ENCODE measurements at regions not wholly inside any gene's neighbourhood (a gene's known extent, or its start where the extent isn't known, plus 50 kb on each side); places are given as distances from the start of the nearest gene placed in this dataset.

- Histone ChIP-seq H3K9ac (ENCODE audit: low read depth in 1 of 3, low read length in 3 of 3) (no peak overlapping the region), H3K9me3 (ENCODE audit: control insufficient read depth in 3 of 3, low read length in 3 of 3) (no peaks in the 10 kb centered on the region), H3K27ac (ENCODE audit: low read depth, low read length) (no peak overlapping the region), H3K36me3 (ENCODE audit: control insufficient read depth in 3 of 3, insufficient read depth in 3 of 3, low read length in 3 of 3) (no peaks in the 10 kb centered on the region), H3K4me1 (ENCODE audit: control insufficient read depth in 3 of 3, insufficient read depth in 3 of 3, low read length in 3 of 3) (no peaks in the 10 kb centered on the region), H3K4me3 (ENCODE audit: low read length in 3 of 3) (no peak overlapping the region), H3K27me3 (ENCODE audit: control insufficient read depth in 3 of 3, insufficient read depth in 3 of 3, low read length in 3 of 3) (no peaks in the 10 kb centered on the region)
Observed at GRCh38 chr14:28565345-28565744, 201.2 kb upstream of the FOXG1 start.

GRCh38 chr14:28570391-28570790, 196.2 kb upstream of the FOXG1 start:
- Histone ChIP-seq H3K36me3 (ENCODE audit: control insufficient read depth in 3 of 3, insufficient read depth in 3 of 3, low read length in 3 of 3) (no peaks in the 10 kb centered on the region), H3K9me3 (ENCODE audit: control insufficient read depth in 3 of 3, low read length in 3 of 3) (peaks cover 0 to 5% (median 2%) of the 10 kb centered on the region in 3 donors)

GRCh38 chr14:28571636-28572035, 195.0 kb upstream of the FOXG1 start:
- H3K36me3 ChIP-seq (ENCODE audit: control insufficient read depth in 3 of 3, insufficient read depth in 3 of 3, low read length in 3 of 3), result no peaks in the 10 kb centered on the region
- H3K27ac ChIP-seq (ENCODE audit: low read depth, low read length), result no peak overlapping the region
- H3K27me3 ChIP-seq (ENCODE audit: control insufficient read depth in 3 of 3, insufficient read depth in 3 of 3, low read length in 3 of 3), result no peaks in the 10 kb centered on the region
- no peak overlapping the region for H3K4me3 ChIP-seq (ENCODE audit: low read length in 3 of 3)
- peaks cover 0 to 5% (median 2%) of the 10 kb centered on the region in 3 donors for H3K9me3 ChIP-seq (ENCODE audit: control insufficient read depth in 3 of 3, low read length in 3 of 3)
- H3K9ac ChIP-seq (ENCODE audit: low read depth in 1 of 3, low read length in 3 of 3), result no peak overlapping the region
- no peaks in the 10 kb centered on the region for H3K4me1 ChIP-seq (ENCODE audit: control insufficient read depth in 3 of 3, insufficient read depth in 3 of 3, low read length in 3 of 3)

More at GRCh38 chr14:28570391-28570790, 196.2 kb upstream of the FOXG1 start:
- Histone ChIP-seq H3K27ac (ENCODE audit: low read depth, low read length) (no peak overlapping the region), H3K4me1 (ENCODE audit: control insufficient read depth in 3 of 3, insufficient read depth in 3 of 3, low read length in 3 of 3) (no peaks in the 10 kb centered on the region), H3K9ac (ENCODE audit: low read depth in 1 of 3, low read length in 3 of 3) (no peak overlapping the region), H3K4me3 (ENCODE audit: low read length in 3 of 3) (no peak overlapping the region), H3K27me3 (ENCODE audit: control insufficient read depth in 3 of 3, insufficient read depth in 3 of 3, low read length in 3 of 3) (no peaks in the 10 kb centered on the region)

- no peaks in the 10 kb centered on the region for H3K27me3 ChIP-seq (ENCODE audit: control insufficient read depth in 3 of 3, insufficient read depth in 3 of 3, low read length in 3 of 3)
- H3K9me3 ChIP-seq (ENCODE audit: control insufficient read depth in 3 of 3, low read length in 3 of 3), result peaks cover 0 to 5% (median 2%) of the 10 kb centered on the region in 3 donors
Observed at GRCh38 chr14:28576523-28576922, 190.1 kb upstream of the FOXG1 start.

GRCh38 chr14:28577187-28577586, 189.4 kb upstream of the FOXG1 start:
- Histone ChIP-seq H3K9ac (ENCODE audit: low read depth in 1 of 3, low read length in 3 of 3) (no peak overlapping the region), H3K36me3 (ENCODE audit: control insufficient read depth in 3 of 3, insufficient read depth in 3 of 3, low read length in 3 of 3) (no peaks in the 10 kb centered on the region), H3K27me3 (ENCODE audit: control insufficient read depth in 3 of 3, insufficient read depth in 3 of 3, low read length in 3 of 3) (no peaks in the 10 kb centered on the region), H3K4me3 (ENCODE audit: low read length in 3 of 3) (no peak overlapping the region), H3K27ac (ENCODE audit: low read depth, low read length) (no peak overlapping the region), H3K4me1 (ENCODE audit: control insufficient read depth in 3 of 3, insufficient read depth in 3 of 3, low read length in 3 of 3) (no peaks in the 10 kb centered on the region), H3K9me3 (ENCODE audit: control insufficient read depth in 3 of 3, low read length in 3 of 3) (peaks cover 0 to 5% (median 2%) of the 10 kb centered on the region in 3 donors)

More at GRCh38 chr14:28576523-28576922, 190.1 kb upstream of the FOXG1 start:
- no peak overlapping the region for H3K4me3 ChIP-seq (ENCODE audit: low read length in 3 of 3)
- H3K36me3 ChIP-seq (ENCODE audit: control insufficient read depth in 3 of 3, insufficient read depth in 3 of 3, low read length in 3 of 3), result no peaks in the 10 kb centered on the region
- H3K27ac ChIP-seq (ENCODE audit: low read depth, low read length), result no peak overlapping the region
- H3K4me1 ChIP-seq (ENCODE audit: control insufficient read depth in 3 of 3, insufficient read depth in 3 of 3, low read length in 3 of 3), result no peaks in the 10 kb centered on the region
- no peak overlapping the region for H3K9ac ChIP-seq (ENCODE audit: low read depth in 1 of 3, low read length in 3 of 3)

- H3K9ac ChIP-seq (ENCODE audit: low read depth in 1 of 3, low read length in 3 of 3), result no peak overlapping the region
- no peak overlapping the region for H3K27ac ChIP-seq (ENCODE audit: low read depth, low read length)
- H3K4me3 ChIP-seq (ENCODE audit: low read length in 3 of 3), result no peak overlapping the region
- no peaks in the 10 kb centered on the region for H3K27me3 ChIP-seq (ENCODE audit: control insufficient read depth in 3 of 3, insufficient read depth in 3 of 3, low read length in 3 of 3)
- H3K9me3 ChIP-seq (ENCODE audit: control insufficient read depth in 3 of 3, low read length in 3 of 3), result peaks cover 0 to 3% (median 0%) of the 10 kb centered on the region in 3 donors
- H3K4me1 ChIP-seq (ENCODE audit: control insufficient read depth in 3 of 3, insufficient read depth in 3 of 3, low read length in 3 of 3), result no peaks in the 10 kb centered on the region
- H3K36me3 ChIP-seq (ENCODE audit: control insufficient read depth in 3 of 3, insufficient read depth in 3 of 3, low read length in 3 of 3), result no peaks in the 10 kb centered on the region
Observed at GRCh38 chr14:28577711-28578131, 188.9 kb upstream of the FOXG1 start.

GRCh38 chr14:28584951-28585350, 181.6 kb upstream of the FOXG1 start:
- Histone ChIP-seq H3K4me3 (ENCODE audit: low read length in 3 of 3) (no peak overlapping the region), H3K27ac (ENCODE audit: low read depth, low read length) (no peak overlapping the region), H3K9ac (ENCODE audit: low read depth in 1 of 3, low read length in 3 of 3) (no peak overlapping the region), H3K9me3 (ENCODE audit: control insufficient read depth in 3 of 3, low read length in 3 of 3) (no peaks in the 10 kb centered on the region), H3K27me3 (ENCODE audit: control insufficient read depth in 3 of 3, insufficient read depth in 3 of 3, low read length in 3 of 3) (no peaks in the 10 kb centered on the region), H3K36me3 (ENCODE audit: control insufficient read depth in 3 of 3, insufficient read depth in 3 of 3, low read length in 3 of 3) (no peaks in the 10 kb centered on the region), H3K4me1 (ENCODE audit: control insufficient read depth in 3 of 3, insufficient read depth in 3 of 3, low read length in 3 of 3) (no peaks in the 10 kb centered on the region)

- Histone ChIP-seq H3K9ac (ENCODE audit: low read depth in 1 of 3, low read length in 3 of 3) (no peak overlapping the region), H3K36me3 (ENCODE audit: control insufficient read depth in 3 of 3, insufficient read depth in 3 of 3, low read length in 3 of 3) (no peaks in the 10 kb centered on the region), H3K27ac (ENCODE audit: low read depth, low read length) (no peak overlapping the region), H3K4me1 (ENCODE audit: control insufficient read depth in 3 of 3, insufficient read depth in 3 of 3, low read length in 3 of 3) (no peaks in the 10 kb centered on the region), H3K9me3 (ENCODE audit: control insufficient read depth in 3 of 3, low read length in 3 of 3) (no peaks in the 10 kb centered on the region), H3K4me3 (ENCODE audit: low read length in 3 of 3) (no peak overlapping the region), H3K27me3 (ENCODE audit: control insufficient read depth in 3 of 3, insufficient read depth in 3 of 3, low read length in 3 of 3) (no peaks in the 10 kb centered on the region)
Observed at GRCh38 chr14:28589792-28590191, 176.8 kb upstream of the FOXG1 start.

- Histone ChIP-seq H3K27ac (ENCODE audit: low read depth, low read length) (no peak overlapping the region), H3K9me3 (ENCODE audit: control insufficient read depth in 3 of 3, low read length in 3 of 3) (no peaks in the 10 kb centered on the region), H3K4me3 (ENCODE audit: low read length in 3 of 3) (no peak overlapping the region), H3K27me3 (ENCODE audit: control insufficient read depth in 3 of 3, insufficient read depth in 3 of 3, low read length in 3 of 3) (no peaks in the 10 kb centered on the region), H3K36me3 (ENCODE audit: control insufficient read depth in 3 of 3, insufficient read depth in 3 of 3, low read length in 3 of 3) (no peaks in the 10 kb centered on the region), H3K9ac (ENCODE audit: low read depth in 1 of 3, low read length in 3 of 3) (no peak overlapping the region), H3K4me1 (ENCODE audit: control insufficient read depth in 3 of 3, insufficient read depth in 3 of 3, low read length in 3 of 3) (no peaks in the 10 kb centered on the region)
Observed at GRCh38 chr14:28596391-28596790, 170.2 kb upstream of the FOXG1 start.

- H3K9me3 ChIP-seq (ENCODE audit: control insufficient read depth in 3 of 3, low read length in 3 of 3), result no peaks in the 10 kb centered on the region
- H3K27me3 ChIP-seq (ENCODE audit: control insufficient read depth in 3 of 3, insufficient read depth in 3 of 3, low read length in 3 of 3), result no peaks in the 10 kb centered on the region
- no peak overlapping the region for H3K9ac ChIP-seq (ENCODE audit: low read depth in 1 of 3, low read length in 3 of 3)
- H3K27ac ChIP-seq (ENCODE audit: low read depth, low read length), result no peak overlapping the region
- no peak overlapping the region for H3K4me3 ChIP-seq (ENCODE audit: low read length in 3 of 3)
- no peaks in the 10 kb centered on the region for H3K36me3 ChIP-seq (ENCODE audit: control insufficient read depth in 3 of 3, insufficient read depth in 3 of 3, low read length in 3 of 3)
- no peaks in the 10 kb centered on the region for H3K4me1 ChIP-seq (ENCODE audit: control insufficient read depth in 3 of 3, insufficient read depth in 3 of 3, low read length in 3 of 3)
Observed at GRCh38 chr14:28599191-28599590, 167.4 kb upstream of the FOXG1 start.

GRCh38 chr14:28599605-28600004, 167.0 kb upstream of the FOXG1 start:
- no peaks in the 10 kb centered on the region for H3K4me1 ChIP-seq (ENCODE audit: control insufficient read depth in 3 of 3, insufficient read depth in 3 of 3, low read length in 3 of 3)
- no peak overlapping the region for H3K4me3 ChIP-seq (ENCODE audit: low read length in 3 of 3)
- no peaks in the 10 kb centered on the region for H3K36me3 ChIP-seq (ENCODE audit: control insufficient read depth in 3 of 3, insufficient read depth in 3 of 3, low read length in 3 of 3)
- no peak overlapping the region for H3K27ac ChIP-seq (ENCODE audit: low read depth, low read length)
- H3K27me3 ChIP-seq (ENCODE audit: control insufficient read depth in 3 of 3, insufficient read depth in 3 of 3, low read length in 3 of 3), result no peaks in the 10 kb centered on the region
- H3K9ac ChIP-seq (ENCODE audit: low read depth in 1 of 3, low read length in 3 of 3), result no peak overlapping the region
- no peaks in the 10 kb centered on the region for H3K9me3 ChIP-seq (ENCODE audit: control insufficient read depth in 3 of 3, low read length in 3 of 3)

Data from skeletal muscle tissue (tissue), 3 donors.